Prostate gland (tissue), 2 donors: ENCODE measurements at regions not wholly inside any gene's neighbourhood (a gene's known extent, or its start where the extent isn't known, plus 50 kb on each side); places are given as distances from the start of the nearest gene placed in this dataset.

Experiments
- DNase-seq: peaks from one replicate; pipeline ENCODE4 v3.0.0-alpha.2; 2019; ENCODE audit warnings: low spot score
- H3K27ac ChIP-seq, 2 donors: fragments of 200-600 bp; sonication (generic); 2 replicates each; pipeline ENCODE4 v1.5.1; 2017 to 2019
- H3K27me3 ChIP-seq: fragments of 200-600 bp; sonication (generic); replicated peaks from 2 replicates; pipeline ENCODE4 v1.5.1; 2019; ENCODE audit not compliant: insufficient read depth
- H3K36me3 ChIP-seq, 2 donors: fragments of 200-600 bp; sonication (generic); 1 replicate in 1 of 2; 2 replicates in 1 of 2; pipeline versions ENCODE4 v1.5.1 to v1.8.1; 2017 to 2019
- H3K4me1 ChIP-seq: fragments of 200-600 bp; sonication (generic); replicated peaks from 2 replicates; pipeline ENCODE4 v1.5.1; 2019
- H3K4me3 ChIP-seq, 2 donors: fragments of 200-600 bp; sonication (generic); 2 replicates each; pipeline ENCODE4 v1.5.1; 2017 to 2019
- H3K9me3 ChIP-seq: fragments of 200-600 bp; sonication (generic); 2 replicates; pipeline ENCODE4 v1.5.1; 2017
- CTCF ChIP-seq, 4 experiments: fragments of 200-600 bp in 2 of 4; fragments of 450-650 bp in 2 of 4; sonication (generic) in 2 of 4; IDR thresholded peaks; 1 replicate in 3 of 4; 2 replicates in 1 of 4; pipeline ENCODE4 v1.5.1; 2016 to 2019; ENCODE audit warnings: antibody characterized with exemption in 4 of 4, mild to moderate bottlenecking in 2 of 4, moderate library complexity in 2 of 4
- POLR2A ChIP-seq: fragments of 450-650 bp; IDR thresholded peaks from one replicate; pipeline ENCODE4 v1.6.1; 2016; ENCODE audit warnings: antibody characterized with exemption, mild to moderate bottlenecking
- POLR2AphosphoS5 ChIP-seq: sonication (generic); formaldehyde crosslinking; IDR thresholded peaks from one replicate; pipeline ENCODE4 v1.6.1; 2017; ENCODE audit warnings: antibody characterized with exemption
- WGBS: methylation state at CpG from one replicate; pipeline ENCODE4 v1.1.5; 2018; 5-methylcytosine and 5-hydroxymethylcytosine counted together
- intact Hi-C: fragments of 100-400 bp; cut with DNase I; formaldehyde crosslinking; loops from one replicate; pipeline ENCODE4 v1.14.2; 2022

GRCh38 chr3:130800829-130801228 lies 54.2 kb upstream of the PIK3R4 start:
- WGBS, result 61% methylated on average over 7 of the region's 7 CpGs
- no peaks in the 10 kb centered on the region for H3K27me3 ChIP-seq
- peak; percentile 76 for TF ChIP-seq POLR2AphosphoS5
- TF ChIP-seq CTCF (IDR thresholded peaks at IDR 0.05), result no peak
- no peak for TF ChIP-seq POLR2A
- peak overlapping the region in 1 of 2 donors; percentile 32 for H3K27ac ChIP-seq
- intact Hi-C loops, result no loop called here
- H3K4me3 ChIP-seq, result no peak overlapping the region
- peak; percentile 46 for DNase-seq
- no peaks in the 10 kb centered on the region for H3K36me3 ChIP-seq
- no peaks in the 10 kb centered on the region for H3K4me1 ChIP-seq
- no peaks in the 10 kb centered on the region for H3K9me3 ChIP-seq

GRCh38 chr3:130801473-130801872 lies 54.8 kb upstream of the PIK3R4 start:
- intact Hi-C loops, result no loop called here
- DNase-seq, result no peak
- no peaks in the 10 kb centered on the region for H3K36me3 ChIP-seq
- no peaks in the 10 kb centered on the region for H3K4me1 ChIP-seq
- no peaks in the 10 kb centered on the region for H3K9me3 ChIP-seq
- no peaks in the 10 kb centered on the region for H3K27me3 ChIP-seq
- no peak overlapping the region for H3K4me3 ChIP-seq
- no peak for TF ChIP-seq CTCF (IDR thresholded peaks at IDR 0.05)
- no peak for TF ChIP-seq POLR2A
- no peak for TF ChIP-seq POLR2AphosphoS5
- peak overlapping the region in 1 of 2 donors; percentile 32 for H3K27ac ChIP-seq
- WGBS, result 75% methylated on average over 3 of the region's 3 CpGs

GRCh38 chr3:130811557-130811956 lies 64.9 kb upstream of the PIK3R4 start:
- no peak for TF ChIP-seq POLR2AphosphoS5
- TF ChIP-seq POLR2A, result no peak
- TF ChIP-seq CTCF (IDR thresholded peaks at IDR 0.05), result no peak
- Histone ChIP-seq H3K27me3 (no peaks in the 10 kb centered on the region), H3K4me1 (no peaks in the 10 kb centered on the region), H3K9me3 (no peaks in the 10 kb centered on the region), H3K4me3 (no peak overlapping the region), H3K27ac (no peak overlapping the region), H3K36me3 (no peaks in the 10 kb centered on the region)
- DNase-seq, result no peak
- intact Hi-C loops, result no loop called here
- 13% methylated on average over 2 of the region's 2 CpGs for WGBS

- intact Hi-C loops, result no loop called here
- WGBS, result 95% methylated on average over 34 of the region's 36 CpGs
- Histone ChIP-seq H3K36me3 (no peaks in the 10 kb centered on the region), H3K4me3 (no peak overlapping the region), H3K4me1 (no peaks in the 10 kb centered on the region), H3K9me3 (no peaks in the 10 kb centered on the region), H3K27me3 (no peaks in the 10 kb centered on the region), H3K27ac (no peak overlapping the region)
- DNase-seq, result no peak
- TF ChIP-seq CTCF (IDR thresholded peaks at IDR 0.05) (no peak), POLR2AphosphoS5 (no peak), POLR2A (no peak)
Observed at GRCh38 chr3:130814691-130815472, 68.3 kb upstream of the PIK3R4 start.
